ENCODE measurements at regions not wholly inside any gene's neighbourhood (a gene's known extent, or its start where the extent isn't known, plus 50 kb on each side); places are given as distances from the start of the nearest gene placed in this dataset.

- no peak overlapping the region for H3K4me2 ChIP-seq (ENCODE audit: low read depth, low read length)
- POLR2A ChIA-PET: no interaction called here
- no peak overlapping the region for H3K27ac ChIP-seq (ENCODE audit: extremely low read length, insufficient read depth, low read length)
- WGBS (ENCODE audit: low lambda C conversion rate): 92% methylated on average over 1 of the region's 1 CpG
- no TSS peak for BruUV-seq (replicated peaks)
- no peak for TF ChIP-seq NAIF1 (CRISPR knock-in tag; IDR thresholded peaks at IDR 0.05; ENCODE audit: borderline replicate concordance)
- no peak for TF ChIP-seq REL (CRISPR knock-in tag; conservative IDR thresholded peaks at IDR 0.05)
- TF ChIP-seq ZNF224 (CRISPR knock-in tag; IDR thresholded peaks at IDR 0.05): no peak
- TF ChIP-seq ARID2 (CRISPR knock-in tag; IDR thresholded peaks at IDR 0.05; ENCODE audit: borderline replicate concordance): no peak
- TF ChIP-seq AKNA (CRISPR knock-in tag; IDR thresholded peaks at IDR 0.05; ENCODE audit: borderline replicate concordance): no peak
- TF ChIP-seq ZNF607 (CRISPR knock-in tag; IDR thresholded peaks at IDR 0.05; ENCODE audit: borderline replicate concordance): no peak
- TF ChIP-seq BHLHE40 (IDR thresholded peaks at IDR 0.05; ENCODE audit: low read length): no peak
- TF ChIP-seq CHD2 (IDR thresholded peaks at IDR 0.05; ENCODE audit: low read depth, low read length): no peak
- TF ChIP-seq PRPF4 (IDR thresholded peaks at IDR 0.05; ENCODE audit: low read depth, low read length, poor library complexity, severe bottlenecking): no peak
- no peak for TF ChIP-seq TAF15 (IDR thresholded peaks at IDR 0.05; ENCODE audit: low read depth, low read length, poor library complexity, severe bottlenecking)
- no peak for TF ChIP-seq SP5 (CRISPR knock-in tag; IDR thresholded peaks at IDR 0.05; ENCODE audit: borderline replicate concordance, low read depth)
- no peak for TF ChIP-seq ZBTB44 (CRISPR knock-in tag; IDR thresholded peaks at IDR 0.05)
- no peak for TF ChIP-seq ZNF567 (CRISPR knock-in tag; IDR thresholded peaks at IDR 0.05; ENCODE audit: borderline replicate concordance)
- no peak for TF ChIP-seq ZNF703 (CRISPR knock-in tag; IDR thresholded peaks at IDR 0.05; ENCODE audit: borderline replicate concordance)
- no peak for TF ChIP-seq DBP (CRISPR knock-in tag; IDR thresholded peaks at IDR 0.05; ENCODE audit: not compliant biosample characterization)
- TF ChIP-seq ZNF274 (CRISPR knock-in tag; IDR thresholded peaks at IDR 0.05): no peak
- TF ChIP-seq NR2F6 (IDR thresholded peaks at IDR 0.05): no peak
- TF ChIP-seq NR2F6 (CRISPR knock-in tag; IDR thresholded peaks at IDR 0.05): no peak
- no peak for TF ChIP-seq PPARG (CRISPR knock-in tag; conservative IDR thresholded peaks at IDR 0.05)
- no peak for TF ChIP-seq ZNF792 (CRISPR knock-in tag; IDR thresholded peaks at IDR 0.05)
- no peak for TF ChIP-seq JUNB (CRISPR knock-in tag; IDR thresholded peaks at IDR 0.05; ENCODE audit: borderline replicate concordance)
- H3K9ac ChIP-seq (ENCODE audit: insufficient read depth, low read depth, low read length): no peak overlapping the region
- no peaks in the 10 kb centered on the region for H3K27me3 ChIP-seq (ENCODE audit: control insufficient read depth in 1 of 2, insufficient read depth in 2 of 2, low read length in 2 of 2)
- no peak overlapping the region for H3K4me3 ChIP-seq (replicated peaks in 1 of 3; ENCODE audit: insufficient read depth in 1 of 3, low read depth in 2 of 3, low read length in 3 of 3)
- FAIRE-seq (no peak), ATAC-seq (no peak), DNase-seq (ENCODE audit: low spot score) (no peak)
- no peaks in the 10 kb centered on the region for H4K20me1 ChIP-seq (ENCODE audit: insufficient read depth, low read length)
- H3K36me3 ChIP-seq (replicated peaks in 1 of 2; ENCODE audit: control insufficient read depth in 1 of 2, insufficient read depth in 2 of 2, low read length in 2 of 2): no peaks in the 10 kb centered on the region
- no peaks in the 10 kb centered on the region; the same call in 1 of the 2 replicates for H3K9me3 ChIP-seq (ENCODE audit: low read length)
- in situ Hi-C loops (cut with HindIII; ENCODE audit: extremely low pct_ligation_motif_present, low pct_unique_long_range_greater_than_20kb): no loop called here
- no peak overlapping the region for H2AFZ ChIP-seq (ENCODE audit: low read length)
- intact Hi-C loops (cut with micrococcal nuclease; ENCODE audit: unreplicated experiment): no loop called here
- H3K79me2 ChIP-seq (ENCODE audit: insufficient read depth, low read length): no peaks in the 10 kb centered on the region
- CTCF ChIA-PET (ENCODE audit: low intra/inter-chr PET ratio, low total read pairs): no interaction called here
- H3K4me1 ChIP-seq (ENCODE audit: insufficient read depth, low read length): peaks cover 12% of the 10 kb centered on the region
Observed at GRCh38 chr9:99682378-99682777, 139.3 kb upstream of the NR4A3 start.
